Liver (tissue), 8 donors: ENCODE measurements at regions not wholly inside any gene's neighbourhood (a gene's known extent, or its start where the extent isn't known, plus 50 kb on each side); places are given as distances from the start of the nearest gene placed in this dataset.

Source experiments
- DNase-seq: peaks from one replicate; pipeline ENCODE4 v3.0.0-alpha.2; 2017; ENCODE audit warnings: low spot score
- H3K27ac ChIP-seq, 2 donors: one replicate each; pipeline ENCODE4 v1.7.0; 2013; ENCODE audit warnings: inconsistent platforms in 2 of 2, low read length in 2 of 2, control low read depth in 1 of 2, low read depth in 1 of 2, mild to moderate bottlenecking in 1 of 2
- H3K27me3 ChIP-seq, 4 donors: one replicate each; pipeline versions ENCODE4 v1.6.1 to v1.7.0; 2013; ENCODE audit warnings: low read length in 3 of 4, inconsistent platforms in 1 of 4, mild to moderate bottlenecking in 1 of 4, moderate library complexity in 1 of 4; ENCODE audit not compliant: control insufficient read depth in 4 of 4, insufficient read depth in 4 of 4
- H3K36me3 ChIP-seq, 4 donors: one replicate each; pipeline versions ENCODE4 v1.6.1 to v1.7.0; 2013; ENCODE audit warnings: low read length in 3 of 4, mild to moderate bottlenecking in 3 of 4, low read depth in 1 of 4, moderate library complexity in 1 of 4; ENCODE audit not compliant: control insufficient read depth in 4 of 4, insufficient read depth in 3 of 4
- H3K4me1 ChIP-seq, 4 donors: one replicate each; pipeline versions ENCODE4 v1.6.1 to v1.7.0; 2013; ENCODE audit warnings: low read length in 3 of 4, mild to moderate bottlenecking in 3 of 4, moderate library complexity in 1 of 4; ENCODE audit not compliant: control insufficient read depth in 4 of 4, insufficient read depth in 4 of 4
- H3K4me3 ChIP-seq, 3 donors: one replicate each; pipeline versions ENCODE4 v1.6.1 to v1.7.0; 2013; ENCODE audit warnings: low read length in 3 of 3, control low read depth in 1 of 3, low read depth in 1 of 3, mild to moderate bottlenecking in 1 of 3
- H3K9ac ChIP-seq, 2 donors: one replicate each; pipeline ENCODE4 v1.7.0; 2013; ENCODE audit warnings: low read length in 2 of 2, mild to moderate bottlenecking in 2 of 2, moderate library complexity in 2 of 2, control low read depth in 1 of 2, low read depth in 1 of 2
- H3K9me3 ChIP-seq, 4 donors: one replicate each; pipeline versions ENCODE4 v1.6.1 to v1.7.0; 2013; ENCODE audit warnings: low read length in 3 of 4; ENCODE audit not compliant: control insufficient read depth in 4 of 4
- EGR1 ChIP-seq, 2 donors: IDR thresholded peaks; 2 replicates each; pipeline ENCODE4 v1.6.1; 2016 to 2018; ENCODE audit warnings: antibody characterized with exemption in 2 of 2, low read depth in 2 of 2
- FOXA1 ChIP-seq: IDR thresholded peaks from 2 replicates; pipeline ENCODE4 v1.6.1; 2016; ENCODE audit warnings: antibody characterized with exemption
- FOXA2 ChIP-seq: IDR thresholded peaks from 2 replicates; pipeline ENCODE4 v1.6.1; 2016; ENCODE audit warnings: antibody characterized with exemption
- GABPA ChIP-seq, 2 donors: IDR thresholded peaks in 1 of 2; conservative IDR thresholded peaks in 1 of 2; 2 replicates each; pipeline ENCODE4 v1.6.1; 2016; ENCODE audit warnings: antibody characterized with exemption in 2 of 2, mild to moderate bottlenecking in 1 of 2, moderate library complexity in 1 of 2
- HNF4A ChIP-seq, 2 donors: conservative IDR thresholded peaks; 2 replicates each; pipeline ENCODE4 v1.6.1; 2016; ENCODE audit warnings: antibody characterized with exemption in 2 of 2, mild to moderate bottlenecking in 2 of 2
- JUND ChIP-seq, 2 donors: IDR thresholded peaks; 2 replicates each; pipeline ENCODE4 v1.6.1; 2016; ENCODE audit warnings: antibody characterized with exemption in 2 of 2
- NR2F2 ChIP-seq: IDR thresholded peaks from 2 replicates; pipeline ENCODE4 v1.6.1; 2016; ENCODE audit warnings: antibody characterized with exemption
- RAD21 ChIP-seq, 2 donors: IDR thresholded peaks; 2 replicates each; pipeline ENCODE4 v1.6.1; 2016; ENCODE audit warnings: antibody characterized with exemption in 2 of 2, mild to moderate bottlenecking in 2 of 2
- REST ChIP-seq: IDR thresholded peaks from 2 replicates; pipeline ENCODE4 v1.6.1; 2016; ENCODE audit warnings: antibody characterized with exemption, mild to moderate bottlenecking
- SP1 ChIP-seq: IDR thresholded peaks from 2 replicates; pipeline ENCODE4 v1.6.1; 2018; ENCODE audit warnings: antibody characterized with exemption, mild to moderate bottlenecking
- TAF1 ChIP-seq: conservative IDR thresholded peaks from 2 replicates; pipeline ENCODE4 v1.6.1; 2016; ENCODE audit warnings: antibody characterized with exemption, mild to moderate bottlenecking
- YY1 ChIP-seq: IDR thresholded peaks from 2 replicates; pipeline ENCODE4 v1.6.1; 2016; ENCODE audit warnings: antibody characterized with exemption, mild to moderate bottlenecking
- WGBS: extraction: QIAGEN DNeasy Blood & Tissue Kit; methylation state at CpG from one replicate; pipeline ENCODE4 v1.1.7; 2013; 5-methylcytosine and 5-hydroxymethylcytosine counted together
- TF ChIP-seq, protein P1 (sequence below): fragments of 150-350 bp; IDR thresholded peaks from 2 replicates; pipeline ENCODE4 v1.5.1; 2017; ENCODE audit warnings: improper control_type of control experiment, low read depth, low read length; ENCODE audit not compliant: missing input control
- TF ChIP-seq, protein P2 (sequence below): IDR thresholded peaks from 2 replicates; pipeline ENCODE4 v1.6.1; 2016; ENCODE audit warnings: antibody characterized with exemption
- TF ChIP-seq, protein P3 (sequence below): IDR thresholded peaks from 2 replicates; pipeline ENCODE4 v1.6.1; 2016; ENCODE audit warnings: antibody characterized with exemption
- TF ChIP-seq, protein P4 (sequence below): IDR thresholded peaks from 2 replicates; pipeline ENCODE4 v1.6.1; 2016; ENCODE audit warnings: antibody characterized with exemption
- donor health status: healthy.
- donor health status: healthy.
- donor health status: healthy.
- donor health status: healthy.
- donor health status: healthy.

- TF ChIP-seq, protein P1, sequence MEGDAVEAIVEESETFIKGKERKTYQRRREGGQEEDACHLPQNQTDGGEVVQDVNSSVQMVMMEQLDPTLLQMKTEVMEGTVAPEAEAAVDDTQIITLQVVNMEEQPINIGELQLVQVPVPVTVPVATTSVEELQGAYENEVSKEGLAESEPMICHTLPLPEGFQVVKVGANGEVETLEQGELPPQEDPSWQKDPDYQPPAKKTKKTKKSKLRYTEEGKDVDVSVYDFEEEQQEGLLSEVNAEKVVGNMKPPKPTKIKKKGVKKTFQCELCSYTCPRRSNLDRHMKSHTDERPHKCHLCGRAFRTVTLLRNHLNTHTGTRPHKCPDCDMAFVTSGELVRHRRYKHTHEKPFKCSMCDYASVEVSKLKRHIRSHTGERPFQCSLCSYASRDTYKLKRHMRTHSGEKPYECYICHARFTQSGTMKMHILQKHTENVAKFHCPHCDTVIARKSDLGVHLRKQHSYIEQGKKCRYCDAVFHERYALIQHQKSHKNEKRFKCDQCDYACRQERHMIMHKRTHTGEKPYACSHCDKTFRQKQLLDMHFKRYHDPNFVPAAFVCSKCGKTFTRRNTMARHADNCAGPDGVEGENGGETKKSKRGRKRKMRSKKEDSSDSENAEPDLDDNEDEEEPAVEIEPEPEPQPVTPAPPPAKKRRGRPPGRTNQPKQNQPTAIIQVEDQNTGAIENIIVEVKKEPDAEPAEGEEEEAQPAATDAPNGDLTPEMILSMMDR, result no peak
- no peak for TF ChIP-seq FOXA1
- TF ChIP-seq JUND (IDR thresholded peaks at IDR 0.05), result no peak
- no peak for TF ChIP-seq FOXA2
- no peak for TF ChIP-seq GABPA (IDR thresholded peaks at IDR 0.05 in 1 of 2, conservative IDR thresholded peaks at IDR 0.05 in 1 of 2)
- TF ChIP-seq EGR1 (IDR thresholded peaks at IDR 0.05; ENCODE audit: low read depth in 2 of 2), result no peak
- TF ChIP-seq RAD21 (IDR thresholded peaks at IDR 0.05), result no peak
- TF ChIP-seq, protein P2, sequence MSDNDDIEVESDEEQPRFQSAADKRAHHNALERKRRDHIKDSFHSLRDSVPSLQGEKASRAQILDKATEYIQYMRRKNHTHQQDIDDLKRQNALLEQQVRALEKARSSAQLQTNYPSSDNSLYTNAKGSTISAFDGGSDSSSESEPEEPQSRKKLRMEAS, result no peak
- no peak for TF ChIP-seq NR2F2
Measured at GRCh38 chr16:72620348-72620747, 427.6 kb downstream of the ZFHX3 start (continued).

GRCh38 chr16:72615856-72616255 is 432.1 kb downstream of the ZFHX3 start:
- Histone ChIP-seq H3K27ac (no peak overlapping the region), H3K9me3 (no peaks in the 10 kb centered on the region), H3K4me1 (no peaks in the 10 kb centered on the region), H3K27me3 (no peaks in the 10 kb centered on the region), H3K36me3 (no peaks in the 10 kb centered on the region), H3K4me3 (no peak overlapping the region), H3K9ac (no peak overlapping the region)
- DNase-seq, result no peak
- TF ChIP-seq, protein P3, sequence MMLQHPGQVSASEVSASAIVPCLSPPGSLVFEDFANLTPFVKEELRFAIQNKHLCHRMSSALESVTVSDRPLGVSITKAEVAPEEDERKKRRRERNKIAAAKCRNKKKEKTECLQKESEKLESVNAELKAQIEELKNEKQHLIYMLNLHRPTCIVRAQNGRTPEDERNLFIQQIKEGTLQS, result no peak
- TF ChIP-seq, protein P4, sequence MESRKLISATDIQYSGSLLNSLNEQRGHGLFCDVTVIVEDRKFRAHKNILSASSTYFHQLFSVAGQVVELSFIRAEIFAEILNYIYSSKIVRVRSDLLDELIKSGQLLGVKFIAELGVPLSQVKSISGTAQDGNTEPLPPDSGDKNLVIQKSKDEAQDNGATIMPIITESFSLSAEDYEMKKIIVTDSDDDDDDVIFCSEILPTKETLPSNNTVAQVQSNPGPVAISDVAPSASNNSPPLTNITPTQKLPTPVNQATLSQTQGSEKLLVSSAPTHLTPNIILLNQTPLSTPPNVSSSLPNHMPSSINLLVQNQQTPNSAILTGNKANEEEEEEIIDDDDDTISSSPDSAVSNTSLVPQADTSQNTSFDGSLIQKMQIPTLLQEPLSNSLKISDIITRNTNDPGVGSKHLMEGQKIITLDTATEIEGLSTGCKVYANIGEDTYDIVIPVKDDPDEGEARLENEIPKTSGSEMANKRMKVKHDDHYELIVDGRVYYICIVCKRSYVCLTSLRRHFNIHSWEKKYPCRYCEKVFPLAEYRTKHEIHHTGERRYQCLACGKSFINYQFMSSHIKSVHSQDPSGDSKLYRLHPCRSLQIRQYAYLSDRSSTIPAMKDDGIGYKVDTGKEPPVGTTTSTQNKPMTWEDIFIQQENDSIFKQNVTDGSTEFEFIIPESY, result no peak
- TF ChIP-seq RAD21 (IDR thresholded peaks at IDR 0.05), result no peak
- no peak for TF ChIP-seq SP1
- TF ChIP-seq GABPA (IDR thresholded peaks at IDR 0.05 in 1 of 2, conservative IDR thresholded peaks at IDR 0.05 in 1 of 2), result no peak
- TF ChIP-seq FOXA2, result no peak
- 93% methylated on average over 4 of the region's 4 CpGs for WGBS

GRCh38 chr16:72612718-72613117 is 435.2 kb downstream of the ZFHX3 start:
- H3K4me1 ChIP-seq, result no peaks in the 10 kb centered on the region
- no peaks in the 10 kb centered on the region for H3K36me3 ChIP-seq
- H3K27me3 ChIP-seq, result no peaks in the 10 kb centered on the region
- DNase-seq, result no peak
- no peak overlapping the region for H3K4me3 ChIP-seq
- no peak overlapping the region for H3K27ac ChIP-seq
- no peak for TF ChIP-seq FOXA1
- TF ChIP-seq NR2F2, result no peak
- TF ChIP-seq EGR1 (IDR thresholded peaks at IDR 0.05; ENCODE audit: low read depth in 2 of 2), result no peak
- no peak for TF ChIP-seq HNF4A (conservative IDR thresholded peaks at IDR 0.05)
- TF ChIP-seq GABPA (IDR thresholded peaks at IDR 0.05 in 1 of 2, conservative IDR thresholded peaks at IDR 0.05 in 1 of 2), result no peak
- TF ChIP-seq, protein P2, result no peak
- no peak for TF ChIP-seq REST
- no peak for TF ChIP-seq YY1
- TF ChIP-seq FOXA2, result no peak
- TF ChIP-seq, protein P3, result no peak
- TF ChIP-seq, protein P4, result no peak
- no peak for TF ChIP-seq JUND (IDR thresholded peaks at IDR 0.05)
- TF ChIP-seq RAD21 (IDR thresholded peaks at IDR 0.05), result no peak
- TF ChIP-seq TAF1, result no peak
- TF ChIP-seq SP1, result no peak
- H3K9me3 ChIP-seq, result no peaks in the 10 kb centered on the region
- H3K9ac ChIP-seq, result no peak overlapping the region
